Aorta (tissue), 5 donors: ENCODE measurements at regions not wholly inside any gene's neighbourhood (a gene's known extent, or its start where the extent isn't known, plus 50 kb on each side); places are given as distances from the start of the nearest gene placed in this dataset.

Experiments used
- ATAC-seq: fragments of 200-7000 bp; cut with Tn5 transposase; one replicate; pipeline ENCODE4 v1.9.1; 2022; ENCODE audit warnings: moderate library complexity; ENCODE audit not compliant: low FRiP score
- DNase-seq, 2 donors: peaks; one replicate each; pipeline ENCODE4 v3.0.0-alpha.2; 2020
- H3K27ac ChIP-seq, 2 donors: one replicate each; pipeline ENCODE4 v1.5.1; 2013; ENCODE audit warnings: low read length in 2 of 2, mild to moderate bottlenecking in 2 of 2, moderate library complexity in 2 of 2, control low read depth in 1 of 2, inconsistent platforms in 1 of 2, low read depth in 1 of 2
- H3K27me3 ChIP-seq, 2 donors: one replicate each; pipeline ENCODE4 v1.6.1; 2013; ENCODE audit warnings: control low read depth in 1 of 2, low read length in 1 of 2, mild to moderate bottlenecking in 1 of 2, moderate library complexity in 1 of 2; ENCODE audit not compliant: insufficient read depth in 2 of 2, control insufficient read depth in 1 of 2
- H3K36me3 ChIP-seq, 2 donors: one replicate each; pipeline ENCODE4 v1.6.1; 2013; ENCODE audit warnings: control low read depth in 1 of 2, low read length in 1 of 2, mild to moderate bottlenecking in 1 of 2; ENCODE audit not compliant: insufficient read depth in 2 of 2, control insufficient read depth in 1 of 2
- H3K4me1 ChIP-seq, 2 donors: one replicate each; pipeline ENCODE4 v1.6.1; 2013; ENCODE audit warnings: low read length in 2 of 2, control low read depth in 1 of 2, mild to moderate bottlenecking in 1 of 2, moderate library complexity in 1 of 2; ENCODE audit not compliant: insufficient read depth in 2 of 2, control insufficient read depth in 1 of 2
- H3K4me3 ChIP-seq, 2 donors: one replicate each; pipeline ENCODE4 v1.5.1; 2013; ENCODE audit warnings: low read length in 2 of 2, control low read depth in 1 of 2, mild to moderate bottlenecking in 1 of 2
- H3K9me3 ChIP-seq: one replicate; pipeline ENCODE4 v1.6.1; 2013; ENCODE audit warnings: mild to moderate bottlenecking, low read length; ENCODE audit not compliant: control insufficient read depth
- WGBS, 2 donors: extraction: QIAGEN DNeasy Blood & Tissue Kit; methylation state at CpG; one replicate each; pipeline ENCODE4 v1.1.7; 2013; 5-methylcytosine and 5-hydroxymethylcytosine counted together
- intact Hi-C, 2 donors: fragments of 100-400 bp; cut with DNase I; formaldehyde crosslinking; loops; one replicate each; pipeline versions ENCODE4 v1.14.2 to v1.15.0; 2022
- donor health status: healthy with polysubstance abuse.
- donor health status: Bipolar disorder and iron deficiency.
- donor health status: DM: no; HTN: no; CAD: no.
- donor health status: DM: no; HTN: no; CAD: no.
- donor health status: DM: yes; HTN: yes; CAD: no.

DNA sequence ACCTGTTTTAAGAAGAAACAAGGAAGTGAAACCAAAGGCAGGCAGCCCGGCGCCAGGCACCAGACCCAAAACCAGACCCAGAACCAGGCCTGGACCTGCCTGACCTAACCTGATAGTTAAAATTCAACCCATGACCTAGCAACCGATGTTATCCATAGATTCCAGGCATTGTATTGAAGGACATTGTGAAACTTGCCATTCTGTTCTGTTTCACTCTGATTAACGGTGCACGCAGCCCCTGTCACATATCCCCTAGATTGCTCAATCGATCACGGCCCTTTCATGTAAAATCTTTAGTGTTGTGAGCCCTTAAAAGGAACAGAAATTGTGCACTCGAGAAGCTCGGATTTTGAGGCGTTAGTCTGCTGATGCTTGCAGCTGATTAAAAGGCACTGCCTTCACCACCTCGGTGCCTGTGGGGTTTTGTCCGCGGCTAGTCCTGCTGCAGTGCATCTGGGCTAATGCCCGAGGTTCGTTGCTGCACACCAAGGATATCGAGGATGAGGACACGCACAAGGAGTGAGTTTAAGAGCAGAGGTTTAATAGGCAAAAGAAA, 262.5 kb upstream of the TMEM132C start:
- no peak overlapping the region for H3K27ac ChIP-seq
- DNase-seq (no peak), ATAC-seq (no peak)
- H3K27me3 ChIP-seq, result no peaks in the 10 kb centered on the region
- no peaks in the 10 kb centered on the region for H3K9me3 ChIP-seq
- intact Hi-C loops, result no loop called here
- H3K4me1 ChIP-seq, result peaks cover 0 to 1% of the 10 kb centered on the region in 2 donors
- no peak overlapping the region for H3K4me3 ChIP-seq
- 86 to 90% methylated on average over 17 of the region's 17 CpGs for WGBS, 2 donors
- H3K36me3 ChIP-seq, result no peaks in the 10 kb centered on the region

DNA sequence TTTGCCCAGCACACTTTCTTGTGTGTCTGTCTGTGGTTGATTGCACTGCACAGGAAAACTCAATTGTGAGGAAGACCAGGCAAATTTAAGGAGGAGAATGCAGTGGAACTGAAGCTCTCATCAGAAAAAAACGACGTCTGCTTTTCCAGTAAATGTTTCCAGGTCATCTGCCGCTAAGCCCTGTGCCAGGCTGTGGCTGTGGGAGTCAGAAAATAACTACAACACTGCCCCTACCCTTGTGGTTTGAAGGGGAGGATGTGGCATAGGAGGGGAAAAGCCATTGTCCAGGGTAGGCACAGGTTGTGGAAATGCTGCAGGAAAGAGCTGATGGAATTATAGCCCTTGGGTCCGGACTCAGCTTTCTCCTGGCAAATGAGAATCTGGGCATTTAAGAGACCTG, 259.7 kb upstream of the TMEM132C start:
- Histone ChIP-seq H3K27ac (no peak overlapping the region), H3K4me1 (peaks cover 0 to 1% of the 10 kb centered on the region in 2 donors), H3K36me3 (no peaks in the 10 kb centered on the region), H3K9me3 (no peaks in the 10 kb centered on the region), H3K27me3 (no peaks in the 10 kb centered on the region), H3K4me3 (no peak overlapping the region)
- WGBS, 2 donors, result 55 to 59% methylated on average over 4 of the region's 4 CpGs
- DNase-seq (no peak), ATAC-seq (no peak)
- intact Hi-C loops, result no loop called here

DNA sequence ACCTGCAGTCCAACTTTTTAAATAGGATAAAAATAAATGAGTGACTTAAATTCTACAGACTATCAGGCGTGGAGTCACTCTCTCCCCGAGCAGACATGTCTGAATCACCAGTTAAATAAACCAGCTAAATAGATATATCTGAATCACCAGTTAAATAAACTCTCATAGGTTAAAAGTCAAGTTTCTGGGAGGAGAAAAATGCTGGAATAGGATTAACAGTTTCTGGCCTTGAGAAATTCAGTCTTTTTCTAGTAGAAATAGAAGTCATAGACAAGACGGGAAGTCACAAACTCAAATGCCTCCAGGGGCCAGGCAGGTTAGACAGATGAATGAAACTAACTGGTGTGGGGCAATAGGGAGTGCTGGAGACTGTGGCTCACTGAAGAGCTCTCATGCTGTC, 258.6 kb upstream of the TMEM132C start:
- no peaks in the 10 kb centered on the region for H3K27me3 ChIP-seq
- peaks cover 0 to 1% of the 10 kb centered on the region in 2 donors for H3K4me1 ChIP-seq
- H3K9me3 ChIP-seq, result no peaks in the 10 kb centered on the region
- H3K36me3 ChIP-seq, result no peaks in the 10 kb centered on the region
- H3K27ac ChIP-seq, result no peak overlapping the region
- 33 to 41% methylated on average over 3 of the region's 3 CpGs for WGBS, 2 donors
- intact Hi-C loops, result no loop called here
- DNase-seq (no peak), ATAC-seq (no peak)
- no peak overlapping the region for H3K4me3 ChIP-seq

DNA sequence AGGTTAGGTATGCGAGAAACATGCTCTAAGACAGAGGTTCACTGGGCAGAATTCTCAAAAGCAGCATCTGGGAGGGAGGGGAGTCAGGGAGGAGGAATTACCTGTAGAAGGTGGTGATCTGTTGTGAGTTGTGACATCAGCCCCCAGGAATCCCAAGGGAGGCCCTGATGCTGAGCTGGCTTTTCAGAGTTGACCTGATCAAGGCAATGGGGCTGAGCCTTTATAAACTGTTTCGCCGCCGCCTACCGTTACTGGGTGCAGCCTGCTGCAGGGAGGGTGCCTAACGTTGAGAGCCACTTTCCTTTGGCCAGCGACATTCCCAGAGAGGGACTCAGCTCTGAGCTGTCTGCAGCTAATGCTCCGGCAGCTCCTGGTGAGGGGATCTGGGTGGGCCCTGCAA, 257.9 kb upstream of the TMEM132C start:
- ATAC-seq (no peak), DNase-seq (no peak)
- intact Hi-C loops, result no loop called here
- Histone ChIP-seq H3K36me3 (no peaks in the 10 kb centered on the region), H3K4me1 (peaks cover 0 to 1% of the 10 kb centered on the region in 2 donors), H3K27ac (no peak overlapping the region), H3K27me3 (no peaks in the 10 kb centered on the region), H3K4me3 (no peak overlapping the region), H3K9me3 (no peaks in the 10 kb centered on the region)
- 70 to 76% methylated on average over 8 of the region's 8 CpGs for WGBS, 2 donors

DNA sequence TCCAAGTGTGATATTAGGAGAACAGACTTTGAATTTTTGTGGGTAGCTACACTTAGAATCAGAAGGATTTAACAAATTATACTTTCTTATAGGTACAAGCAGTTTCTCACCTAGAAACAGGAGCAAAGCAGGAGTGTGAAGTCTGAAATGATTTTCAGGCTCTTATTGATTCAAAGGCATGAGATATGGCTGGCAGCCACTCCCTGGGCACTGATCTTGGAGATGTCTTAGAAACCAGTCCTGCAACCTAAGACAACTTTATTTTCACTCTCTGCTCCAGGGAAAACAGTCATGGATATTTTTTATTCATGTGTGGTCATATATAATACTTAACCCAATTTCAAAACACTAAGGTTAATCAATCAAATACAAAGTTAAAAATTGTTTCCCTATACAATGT, 254.9 kb upstream of the TMEM132C start:
- no peak for ATAC-seq
- Histone ChIP-seq H3K27ac (no peak overlapping the region), H3K4me3 (no peak overlapping the region), H3K4me1 (peaks cover 0 to under 1% of the 10 kb centered on the region in 2 donors), H3K9me3 (no peaks in the 10 kb centered on the region), H3K27me3 (no peaks in the 10 kb centered on the region), H3K36me3 (no peaks in the 10 kb centered on the region)
- no peak for DNase-seq
- intact Hi-C loops, result no loop called here

DNA sequence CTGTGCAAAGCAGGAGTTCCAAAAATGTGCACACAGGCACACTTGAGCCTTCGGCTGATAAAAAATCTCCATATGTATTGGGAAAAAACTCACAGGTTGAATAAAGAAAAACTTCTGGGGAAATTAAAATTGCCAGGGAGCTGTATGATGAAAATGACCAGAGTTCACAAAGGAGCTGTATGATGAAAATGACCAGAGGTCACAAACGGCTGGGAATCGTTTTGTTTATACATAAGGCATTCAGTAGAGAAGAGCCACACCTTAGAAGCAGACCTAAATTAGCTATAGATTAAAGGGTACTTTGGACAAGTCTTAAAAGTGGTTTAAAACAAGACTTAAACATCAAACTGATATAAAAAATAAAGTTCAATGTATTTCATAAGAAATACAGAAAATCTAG, 251.7 kb upstream of the TMEM132C start:
- intact Hi-C loops, result no loop called here
- DNase-seq (no peak), ATAC-seq (no peak)
- Histone ChIP-seq H3K9me3 (no peaks in the 10 kb centered on the region), H3K27ac (no peak overlapping the region), H3K36me3 (no peaks in the 10 kb centered on the region), H3K4me1 (no peaks in the 10 kb centered on the region), H3K4me3 (no peak overlapping the region), H3K27me3 (no peaks in the 10 kb centered on the region)
- WGBS, 2 donors, result 63 to 74% methylated on average over 3 of the region's 3 CpGs

DNA sequence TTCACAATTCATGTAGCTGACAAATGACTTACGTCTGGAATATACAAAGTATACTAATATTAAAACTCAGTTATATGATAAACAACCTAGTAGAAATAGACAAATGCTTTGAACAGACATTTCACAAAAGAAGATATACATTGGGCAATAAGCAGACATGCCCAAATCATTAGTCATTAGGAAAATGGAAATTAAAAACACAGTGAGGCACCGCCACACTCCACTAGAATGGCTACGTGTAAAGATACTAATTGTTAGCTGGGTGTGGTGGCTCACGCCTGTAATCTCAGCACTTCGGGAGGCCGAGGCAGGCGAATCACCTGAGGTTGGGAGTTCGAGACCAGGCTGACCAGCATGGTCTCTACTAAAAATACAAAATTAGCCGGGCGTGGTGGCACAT, 248.9 kb upstream of the TMEM132C start:
- Histone ChIP-seq H3K36me3 (no peaks in the 10 kb centered on the region), H3K9me3 (no peaks in the 10 kb centered on the region), H3K4me1 (no peaks in the 10 kb centered on the region), H3K27ac (no peak overlapping the region), H3K27me3 (no peaks in the 10 kb centered on the region), H3K4me3 (no peak overlapping the region)
- intact Hi-C loops, result no loop called here
- ATAC-seq (no peak), DNase-seq (no peak)
- 84% methylated on average over 10 of the region's 10 CpGs for WGBS, 2 donors

DNA sequence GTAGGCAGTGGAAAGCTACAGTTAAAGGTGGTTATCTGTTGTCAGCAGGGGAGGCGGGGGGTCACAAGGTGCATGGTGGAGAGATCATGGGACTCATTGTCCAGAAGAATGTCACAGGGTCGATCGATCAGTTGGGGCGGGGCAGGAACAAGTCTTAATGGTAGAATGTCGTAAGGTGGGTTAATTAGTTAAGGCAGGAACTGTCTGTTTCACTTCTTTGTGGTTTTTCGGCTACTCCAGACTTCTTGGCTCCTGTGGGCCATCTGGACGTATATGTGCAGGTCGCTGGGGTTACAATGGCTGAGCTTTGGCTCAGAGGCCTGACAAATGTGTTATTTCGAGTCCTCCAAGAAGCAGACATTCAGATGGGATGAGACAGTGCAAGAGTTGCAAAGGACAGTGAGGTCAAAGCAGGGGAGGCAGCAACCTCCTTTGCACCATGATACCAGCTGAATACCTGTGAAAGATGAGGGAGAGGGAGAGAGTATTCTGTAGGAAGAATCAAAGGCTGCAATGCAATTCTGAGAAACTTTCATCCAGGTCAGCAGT, 246.9 kb upstream of the TMEM132C start:
- Histone ChIP-seq H3K36me3 (no peaks in the 10 kb centered on the region), H3K27ac (no peak overlapping the region), H3K4me1 (no peaks in the 10 kb centered on the region), H3K27me3 (no peaks in the 10 kb centered on the region), H3K9me3 (no peaks in the 10 kb centered on the region), H3K4me3 (no peak overlapping the region)
- intact Hi-C loops, result no loop called here
- ATAC-seq, result no peak
- no peak for DNase-seq
- WGBS, 2 donors, result 71 to 74% methylated on average over 9 of the region's 9 CpGs

DNA sequence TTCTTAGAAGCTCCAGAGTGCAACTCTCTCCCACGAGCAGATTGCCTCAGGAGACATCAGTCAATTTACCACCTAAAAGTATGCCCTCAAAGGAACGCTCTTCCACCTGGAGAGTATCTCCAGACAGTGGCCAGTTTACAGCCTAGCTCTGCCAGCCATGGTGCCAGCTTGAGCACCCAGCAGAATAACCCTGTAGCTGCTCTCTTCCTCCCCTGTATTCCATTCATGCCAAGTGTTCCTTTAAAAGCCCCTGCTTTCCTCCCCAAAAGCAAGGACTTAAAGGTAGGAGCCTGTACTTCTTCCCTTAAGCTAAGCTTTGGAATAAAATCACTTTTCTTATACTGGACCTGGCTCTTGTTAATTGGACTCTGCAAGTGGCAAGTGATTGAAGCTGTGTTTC, 245.4 kb upstream of the TMEM132C start:
- intact Hi-C loops, result no loop called here
- 62 to 66% methylated on average over 2 of the region's 2 CpGs for WGBS, 2 donors

More for the DNA sequence above, 245.4 kb upstream of the TMEM132C start:
- no peaks in the 10 kb centered on the region for H3K36me3 ChIP-seq
- no peak for ATAC-seq
- no peaks in the 10 kb centered on the region for H3K27me3 ChIP-seq
- no peak for DNase-seq
- H3K4me3 ChIP-seq, result no peak overlapping the region
- no peaks in the 10 kb centered on the region for H3K4me1 ChIP-seq
- H3K27ac ChIP-seq, result no peak overlapping the region
- H3K9me3 ChIP-seq, result no peaks in the 10 kb centered on the region
